ENCODE measurements at regions not wholly inside any gene's neighbourhood (a gene's known extent, or its start where the extent isn't known, plus 50 kb on each side); places are given as distances from the start of the nearest gene placed in this dataset.

- no peak for DNase-seq
- no peaks in the 10 kb centered on the region for H3K9me3 ChIP-seq
Measured at GRCh38 chr7:68107968-68108367, 1111.3 kb downstream of the TYW1 start.

GRCh38 chr7:68109299-68109698 is 1112.7 kb downstream of the TYW1 start:
- Histone ChIP-seq H3K4me3 (no peak overlapping the region), H3K9me3 (no peaks in the 10 kb centered on the region), H3K27ac (no peak overlapping the region), H3K36me3 (no peaks in the 10 kb centered on the region), H3K27me3 (peaks cover 0 to 33% (median 10%) of the 10 kb centered on the region in 9 donors), H3K4me1 (peaks cover 0 to 7% (median 0%) of the 10 kb centered on the region in 12 donors)
- DNase-seq (no peak), ATAC-seq (no peak)
- intact Hi-C loops (cut with DNase I) = no loop called here
- 76 to 79% (median 78%) methylated on average over 6 of the region's 6 CpGs for WGBS, 4 donors
- no peak for TF ChIP-seq CTCF (IDR thresholded peaks at IDR 0.05)
- TF ChIP-seq POLR2A (IDR thresholded peaks at IDR 0.05) = no peak

More at GRCh38 chr7:68107968-68108367, 1111.3 kb downstream of the TYW1 start:
- intact Hi-C loops (cut with DNase I) = no loop called here
- no peak overlapping the region for H3K4me3 ChIP-seq
- 56 to 85% (median 73%) methylated on average over 2 of the region's 2 CpGs for WGBS, 4 donors
- TF ChIP-seq CTCF (IDR thresholded peaks at IDR 0.05) (no peak), POLR2A (IDR thresholded peaks at IDR 0.05) (no peak)
- H3K4me1 ChIP-seq = peaks cover 0 to 7% (median 0%) of the 10 kb centered on the region in 12 donors
- ATAC-seq = no peak
- H3K27ac ChIP-seq = no peak overlapping the region
- peaks cover 0 to 36% (median 10%) of the 10 kb centered on the region in 9 donors for H3K27me3 ChIP-seq
- H3K36me3 ChIP-seq = no peaks in the 10 kb centered on the region

- 81 to 88% (median 84%) methylated on average over 5 of the region's 5 CpGs for WGBS, 4 donors
- intact Hi-C loops (cut with DNase I) = no loop called here
Measured at GRCh38 chr7:68119411-68119810, 1122.8 kb downstream of the TYW1 start.

GRCh38 chr7:68121056-68121455 is 1124.4 kb downstream of the TYW1 start:
- no peak for DNase-seq
- peaks cover 0 to 16% (median 0%) of the 10 kb centered on the region in 9 donors for H3K27me3 ChIP-seq
- H3K9me3 ChIP-seq = peaks cover 0 to 31% (median 10%) of the 10 kb centered on the region in 12 donors
- H3K36me3 ChIP-seq = no peaks in the 10 kb centered on the region
- no peak for ATAC-seq
- TF ChIP-seq CTCF (IDR thresholded peaks at IDR 0.05) = no peak
- TF ChIP-seq POLR2A (IDR thresholded peaks at IDR 0.05) = no peak
- no peak overlapping the region for H3K4me3 ChIP-seq
- H3K27ac ChIP-seq = no peak overlapping the region
- no peaks in the 10 kb centered on the region for H3K4me1 ChIP-seq
- intact Hi-C loops (cut with DNase I) = no loop called here

More at GRCh38 chr7:68119411-68119810, 1122.8 kb downstream of the TYW1 start:
- Histone ChIP-seq H3K4me1 (no peaks in the 10 kb centered on the region), H3K4me3 (no peak overlapping the region), H3K27me3 (peaks cover 0 to 8% (median 0%) of the 10 kb centered on the region in 9 donors), H3K36me3 (no peaks in the 10 kb centered on the region), H3K27ac (no peak overlapping the region), H3K9me3 (peaks cover 0 to 31% (median 10%) of the 10 kb centered on the region in 12 donors)
- DNase-seq (no peak), ATAC-seq (no peak)
- TF ChIP-seq CTCF (IDR thresholded peaks at IDR 0.05) (no peak), POLR2A (IDR thresholded peaks at IDR 0.05) (no peak)
